ENCODE measurements at regions not wholly inside any gene's neighbourhood (a gene's known extent, or its start where the extent isn't known, plus 50 kb on each side); places are given as distances from the start of the nearest gene placed in this dataset.

GRCh38 chr13:53631511-53631910, 602.9 kb downstream of the OLFM4 start:
- TF ChIP-seq TCF7L2 (IDR thresholded peaks at IDR 0.05; ENCODE audit: low read depth, low read length) (no peak), SIN3A (IDR thresholded peaks at IDR 0.05; ENCODE audit: borderline replicate concordance, insufficient read depth, low read depth, low read length) (no peak), REST (IDR thresholded peaks at IDR 0.05; ENCODE audit: insufficient read depth in 1 of 2, low read depth in 2 of 2, low read length in 1 of 2) (no peak), POLR2AphosphoS5 (IDR thresholded peaks at IDR 0.05; ENCODE audit: low read depth, low read length) (no peak)
- TF ChIP-seq, protein P1, sequence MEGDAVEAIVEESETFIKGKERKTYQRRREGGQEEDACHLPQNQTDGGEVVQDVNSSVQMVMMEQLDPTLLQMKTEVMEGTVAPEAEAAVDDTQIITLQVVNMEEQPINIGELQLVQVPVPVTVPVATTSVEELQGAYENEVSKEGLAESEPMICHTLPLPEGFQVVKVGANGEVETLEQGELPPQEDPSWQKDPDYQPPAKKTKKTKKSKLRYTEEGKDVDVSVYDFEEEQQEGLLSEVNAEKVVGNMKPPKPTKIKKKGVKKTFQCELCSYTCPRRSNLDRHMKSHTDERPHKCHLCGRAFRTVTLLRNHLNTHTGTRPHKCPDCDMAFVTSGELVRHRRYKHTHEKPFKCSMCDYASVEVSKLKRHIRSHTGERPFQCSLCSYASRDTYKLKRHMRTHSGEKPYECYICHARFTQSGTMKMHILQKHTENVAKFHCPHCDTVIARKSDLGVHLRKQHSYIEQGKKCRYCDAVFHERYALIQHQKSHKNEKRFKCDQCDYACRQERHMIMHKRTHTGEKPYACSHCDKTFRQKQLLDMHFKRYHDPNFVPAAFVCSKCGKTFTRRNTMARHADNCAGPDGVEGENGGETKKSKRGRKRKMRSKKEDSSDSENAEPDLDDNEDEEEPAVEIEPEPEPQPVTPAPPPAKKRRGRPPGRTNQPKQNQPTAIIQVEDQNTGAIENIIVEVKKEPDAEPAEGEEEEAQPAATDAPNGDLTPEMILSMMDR (IDR thresholded peaks at IDR 0.05) = no peak
- H3K27me3 ChIP-seq (ENCODE audit: control insufficient read depth, insufficient read depth, low read length) = no peaks in the 10 kb centered on the region
- POLR2A ChIA-PET = no interaction called here
- DNase-seq (ENCODE audit: low read depth, low spot score) (no peak), ATAC-seq (no peak)
- intact Hi-C loops (cut with micrococcal nuclease; ENCODE audit: unreplicated experiment) (no loop called here), in situ Hi-C loops (cut with HindIII; ENCODE audit: low pct_unique_long_range_greater_than_20kb, low sequenced_read_pairs) (no loop called here)
- H3K4me3 ChIP-seq (ENCODE audit: low read depth in 2 of 2, low read length in 2 of 2) = no peak overlapping the region
- no peaks in the 10 kb centered on the region for H3K9me3 ChIP-seq (ENCODE audit: control insufficient read depth, insufficient read depth, low read depth, low read length)
- no TSS peak for BruUV-seq (replicated peaks)
- H3K27ac ChIP-seq (ENCODE audit: low read length) = no peak overlapping the region
- no peaks in the 10 kb centered on the region for H3K36me3 ChIP-seq (ENCODE audit: control insufficient read depth, insufficient read depth, low read length)
- CTCF ChIA-PET = no interaction called here
- H3K4me1 ChIP-seq (ENCODE audit: control insufficient read depth, insufficient read depth, low read length) = no peaks in the 10 kb centered on the region

GRCh38 chr13:53638040-53638439, 609.4 kb downstream of the OLFM4 start:
- in situ Hi-C loops (cut with HindIII; ENCODE audit: low pct_unique_long_range_greater_than_20kb, low sequenced_read_pairs) = no loop called here
- no TSS peak for BruUV-seq (replicated peaks)
- intact Hi-C loops (cut with micrococcal nuclease; ENCODE audit: unreplicated experiment) = no loop called here
- no peak for TF ChIP-seq POLR2AphosphoS5 (IDR thresholded peaks at IDR 0.05; ENCODE audit: low read depth, low read length)
- TF ChIP-seq SIN3A (IDR thresholded peaks at IDR 0.05; ENCODE audit: borderline replicate concordance, insufficient read depth, low read depth, low read length) = no peak
- TF ChIP-seq TCF7L2 (IDR thresholded peaks at IDR 0.05; ENCODE audit: low read depth, low read length) = no peak
- TF ChIP-seq, protein P1 (IDR thresholded peaks at IDR 0.05) = no peak
- TF ChIP-seq REST (IDR thresholded peaks at IDR 0.05; ENCODE audit: insufficient read depth in 1 of 2, low read depth in 2 of 2, low read length in 1 of 2) = no peak
- Histone ChIP-seq H3K9me3 (ENCODE audit: control insufficient read depth, insufficient read depth, low read depth, low read length) (no peaks in the 10 kb centered on the region), H3K27me3 (ENCODE audit: control insufficient read depth, insufficient read depth, low read length) (no peaks in the 10 kb centered on the region), H3K27ac (ENCODE audit: low read length) (no peak overlapping the region), H3K4me1 (ENCODE audit: control insufficient read depth, insufficient read depth, low read length) (no peaks in the 10 kb centered on the region), H3K36me3 (ENCODE audit: control insufficient read depth, insufficient read depth, low read length) (no peaks in the 10 kb centered on the region), H3K4me3 (ENCODE audit: low read depth in 2 of 2, low read length in 2 of 2) (no peak overlapping the region)
- CTCF ChIA-PET = no interaction called here
- ATAC-seq (no peak), DNase-seq (ENCODE audit: low read depth, low spot score) (no peak)
- POLR2A ChIA-PET = no interaction called here

Data from Panc1 (cell line).